ENCODE measurements at regions not wholly inside any gene's neighbourhood (a gene's known extent, or its start where the extent isn't known, plus 50 kb on each side); places are given as distances from the start of the nearest gene placed in this dataset.
A peak's percentile ranks its signal among the peaks of the same experiment; 100 is the strongest.

DNA sequence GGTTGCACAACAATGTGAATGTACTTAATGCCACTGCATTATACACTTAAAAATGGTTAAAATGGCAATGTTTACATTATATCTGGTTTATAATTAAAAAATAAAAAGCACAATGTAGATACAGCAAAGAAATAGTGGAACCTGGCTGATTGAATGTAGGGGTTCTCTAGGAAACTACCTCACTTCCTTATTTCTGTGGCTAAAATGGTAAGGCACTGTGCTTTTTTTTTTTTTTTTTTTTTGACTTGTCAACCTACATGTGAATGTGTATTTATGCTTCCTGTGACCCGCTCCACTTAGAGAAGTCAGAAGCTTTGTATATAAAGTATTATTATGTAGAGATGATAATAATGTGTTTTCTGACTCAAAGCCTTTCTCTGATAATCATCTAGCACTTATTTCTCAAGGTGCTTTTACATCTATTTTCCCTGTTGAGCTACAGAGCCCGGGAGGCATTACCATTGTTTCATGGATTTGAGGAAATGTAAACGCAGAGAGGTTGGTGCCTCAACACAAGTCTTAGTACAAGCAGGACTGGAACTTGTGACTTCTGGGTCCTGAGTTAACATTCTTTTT, 55.0 kb downstream of the SOX4 start:
- DNase-seq, result peak; percentile 13 to 30 (median 21)

DNA sequence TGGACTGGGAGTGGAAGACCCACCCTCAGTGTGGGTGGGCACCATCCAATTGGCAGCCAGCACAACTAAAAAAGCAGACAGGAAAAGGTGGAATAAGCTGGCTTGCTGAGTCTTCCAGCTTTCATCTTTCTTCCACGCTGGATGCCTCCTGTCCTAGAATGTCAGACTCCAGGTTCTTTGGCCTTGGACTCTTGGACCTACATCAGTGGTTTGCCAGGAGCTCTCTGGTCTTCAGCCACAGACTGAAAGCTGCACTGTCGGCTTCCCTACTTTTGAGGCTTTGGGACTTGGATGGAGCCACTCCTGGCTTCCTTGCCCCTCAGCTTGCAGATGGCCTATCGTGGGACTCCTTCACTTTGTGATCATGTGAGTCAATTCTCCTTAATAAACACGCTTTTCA, 59.8 kb downstream of the SOX4 start:
- no peak for DNase-seq

DNA sequence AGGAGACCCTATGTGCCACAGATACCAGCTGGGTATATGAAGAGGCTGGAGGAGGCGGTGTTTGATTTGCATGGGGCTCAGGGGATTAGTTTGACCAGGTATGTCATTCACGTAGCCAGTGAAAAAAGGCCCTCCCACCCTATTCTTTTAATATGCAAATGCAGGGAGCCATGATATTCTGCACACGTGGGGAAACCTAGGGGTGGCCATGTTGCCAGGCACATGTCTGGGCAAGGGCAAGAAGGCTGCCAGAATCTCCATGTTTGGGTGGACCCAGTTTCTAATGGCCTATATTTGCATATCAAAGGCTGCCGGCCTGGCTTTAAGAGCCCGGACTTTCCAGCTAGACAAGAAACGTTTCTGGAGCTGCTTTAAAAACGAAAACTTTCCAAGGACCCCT, 60.4 kb downstream of the SOX4 start:
- no peak for DNase-seq

DNA sequence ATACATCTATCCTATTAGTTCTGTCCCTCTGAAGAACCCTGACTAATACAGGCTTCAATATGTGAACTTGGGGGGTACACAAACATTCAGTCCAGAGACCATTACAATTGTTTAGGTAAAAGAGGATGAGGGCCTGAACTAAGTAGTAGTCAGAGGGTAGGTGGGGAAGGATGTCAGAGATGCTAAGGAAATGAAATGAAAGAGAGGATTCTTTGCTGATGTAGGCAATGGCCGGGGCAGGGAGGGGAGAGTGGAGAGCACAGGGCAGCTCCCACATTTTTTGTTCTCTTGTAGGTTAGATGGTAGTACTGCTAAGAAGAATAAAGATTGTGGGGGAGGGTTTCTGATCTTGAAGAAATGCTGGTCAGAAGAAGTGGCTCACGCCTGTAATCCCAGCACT, 60.8 kb downstream of the SOX4 start:
- DNase-seq, result no peak

DNA sequence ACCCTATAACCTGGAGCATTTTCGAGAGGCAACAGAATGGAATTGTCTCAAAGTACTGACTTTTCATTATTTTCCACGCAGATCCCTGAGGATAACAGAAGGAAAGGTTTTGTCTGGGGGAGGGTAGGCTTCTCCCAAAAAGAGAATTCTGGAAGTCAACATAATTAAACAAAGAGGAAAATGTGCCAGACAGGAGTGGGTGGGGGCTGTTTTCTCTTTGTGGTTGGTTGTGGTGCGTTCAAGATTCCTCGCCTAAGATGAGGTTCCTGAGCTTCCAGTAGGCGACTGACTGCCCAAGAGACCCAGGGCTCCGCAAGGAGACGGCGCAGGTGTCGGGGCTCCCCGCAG, 70.4 kb downstream of the SOX4 start:
- DNase-seq, result peak in 2 of 3 donors; percentile 6 to 7

DNA sequence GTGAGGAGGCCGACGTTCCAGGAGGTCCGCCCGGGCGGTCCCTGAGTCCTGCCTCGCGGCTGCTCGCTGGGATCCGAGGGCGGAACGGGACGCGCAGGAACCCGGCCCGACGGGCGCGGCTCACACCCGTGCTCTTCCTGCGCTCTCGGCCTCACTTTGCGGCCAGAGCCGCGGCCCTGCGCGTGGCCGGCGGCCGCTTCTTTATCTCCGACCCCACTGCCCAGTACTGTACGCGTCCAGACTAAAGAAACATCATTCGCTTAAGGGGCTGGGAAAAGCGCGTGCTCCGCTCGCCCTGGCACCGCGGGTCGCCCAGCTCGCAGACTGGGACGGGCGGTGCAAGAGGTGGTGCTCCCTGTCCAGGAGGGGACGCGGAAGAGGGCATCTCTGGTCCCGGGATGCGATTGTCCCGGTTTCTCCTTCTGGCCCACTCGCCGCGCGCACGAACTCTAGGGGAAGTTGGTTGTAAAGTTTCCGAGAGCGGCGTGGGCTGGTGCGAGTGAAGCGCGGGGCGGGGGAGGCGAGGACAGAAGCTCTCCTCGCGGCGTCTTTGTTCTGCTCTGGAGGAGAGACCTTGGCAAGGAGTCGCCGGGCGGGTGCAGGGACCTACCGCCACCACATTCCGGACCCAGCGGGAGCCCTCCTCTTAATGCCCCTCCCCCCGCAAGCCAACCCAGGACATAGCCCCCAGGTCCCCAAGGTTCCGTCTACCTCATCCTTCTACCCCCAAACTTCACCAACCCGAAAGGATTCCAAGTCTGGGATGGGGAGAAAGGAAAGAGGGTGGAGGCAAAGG, 71.0 kb downstream of the SOX4 start:
- peak; percentile 73 to 89 (median 78) for DNase-seq

DNA sequence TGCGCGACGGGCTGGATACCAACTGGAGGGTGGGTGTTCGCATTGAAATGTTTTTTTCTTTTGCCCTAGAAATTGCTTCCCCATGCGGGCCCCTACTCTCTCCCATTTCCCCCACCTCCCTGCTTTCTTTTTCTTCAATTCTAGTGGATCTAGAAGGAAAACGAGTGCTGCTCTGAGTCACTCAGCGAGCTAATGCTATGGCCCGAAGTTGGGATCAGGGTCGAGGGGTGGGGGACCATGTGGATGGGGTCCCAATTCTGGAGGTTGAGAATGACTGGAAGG, 71.5 kb downstream of the SOX4 start:
- DNase-seq, result peak in 2 of 3 donors; percentile 4 to 20

DNA sequence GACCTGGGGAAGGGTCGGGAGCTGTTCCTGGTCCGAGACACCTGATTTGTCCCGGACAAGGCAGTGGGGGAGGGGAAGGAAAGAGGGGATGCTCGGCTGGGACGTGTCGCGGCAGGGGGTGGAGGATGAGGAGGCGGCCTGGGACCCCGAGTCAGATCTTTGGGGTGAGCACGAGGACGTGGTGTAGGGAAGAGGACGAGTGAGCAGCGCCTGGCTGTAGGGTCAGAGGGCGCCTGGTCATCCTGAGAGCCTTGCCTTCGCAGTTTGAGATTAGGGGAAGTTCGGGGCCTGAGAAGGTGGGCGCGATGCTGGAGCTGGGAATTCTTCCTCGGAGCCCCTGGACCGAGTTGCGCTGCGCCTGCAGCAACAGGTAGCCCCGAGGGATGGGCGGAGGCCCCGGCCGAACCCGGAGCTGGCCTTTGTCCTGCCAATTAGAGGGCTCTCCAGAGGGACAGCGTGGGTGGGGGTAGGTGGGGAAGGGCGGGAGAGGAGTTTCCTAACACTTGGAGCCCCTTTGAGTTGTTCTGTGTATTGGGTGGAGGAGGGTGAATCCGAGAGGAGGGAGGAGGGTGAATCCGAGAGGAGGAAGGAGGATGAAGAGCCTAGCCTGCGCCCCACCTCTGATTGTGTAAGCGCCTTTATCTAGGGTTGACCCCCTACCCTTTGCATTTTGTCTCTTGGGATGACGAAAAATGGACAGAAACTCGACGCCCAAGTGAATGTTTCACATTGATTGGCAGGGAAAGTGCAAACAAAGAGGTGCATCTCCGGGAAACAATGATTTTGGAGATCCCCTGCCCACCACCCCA, 72.0 kb downstream of the SOX4 start:
- DNase-seq, result peak; percentile 37 to 68 (median 51)

DNA sequence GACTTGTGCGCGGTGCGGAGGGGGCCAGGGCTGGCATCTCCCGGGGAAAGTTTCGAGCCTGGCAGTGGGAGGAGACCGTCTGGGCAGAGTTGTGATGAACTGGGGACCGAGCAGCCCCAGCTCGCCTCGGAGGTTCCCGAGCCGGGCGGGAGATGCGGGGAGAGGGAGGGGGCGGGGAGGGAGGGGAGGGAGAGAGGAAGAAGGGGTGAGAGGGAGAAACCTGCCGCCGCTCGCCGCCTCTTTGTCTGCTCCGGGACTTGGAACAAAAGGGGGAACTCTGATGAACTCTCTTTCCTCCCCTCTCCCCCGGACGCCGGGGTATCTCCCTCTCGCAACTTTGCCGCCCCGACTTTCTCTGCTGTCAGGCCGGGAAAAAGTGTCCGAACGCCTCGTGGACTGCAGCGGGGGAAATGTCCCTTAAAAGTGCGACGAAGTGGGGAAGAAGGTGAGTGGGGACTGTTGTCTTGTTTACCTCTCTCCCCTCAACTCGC, 72.7 kb downstream of the SOX4 start:
- peak; percentile 57 to 87 (median 77) for DNase-seq

DNA sequence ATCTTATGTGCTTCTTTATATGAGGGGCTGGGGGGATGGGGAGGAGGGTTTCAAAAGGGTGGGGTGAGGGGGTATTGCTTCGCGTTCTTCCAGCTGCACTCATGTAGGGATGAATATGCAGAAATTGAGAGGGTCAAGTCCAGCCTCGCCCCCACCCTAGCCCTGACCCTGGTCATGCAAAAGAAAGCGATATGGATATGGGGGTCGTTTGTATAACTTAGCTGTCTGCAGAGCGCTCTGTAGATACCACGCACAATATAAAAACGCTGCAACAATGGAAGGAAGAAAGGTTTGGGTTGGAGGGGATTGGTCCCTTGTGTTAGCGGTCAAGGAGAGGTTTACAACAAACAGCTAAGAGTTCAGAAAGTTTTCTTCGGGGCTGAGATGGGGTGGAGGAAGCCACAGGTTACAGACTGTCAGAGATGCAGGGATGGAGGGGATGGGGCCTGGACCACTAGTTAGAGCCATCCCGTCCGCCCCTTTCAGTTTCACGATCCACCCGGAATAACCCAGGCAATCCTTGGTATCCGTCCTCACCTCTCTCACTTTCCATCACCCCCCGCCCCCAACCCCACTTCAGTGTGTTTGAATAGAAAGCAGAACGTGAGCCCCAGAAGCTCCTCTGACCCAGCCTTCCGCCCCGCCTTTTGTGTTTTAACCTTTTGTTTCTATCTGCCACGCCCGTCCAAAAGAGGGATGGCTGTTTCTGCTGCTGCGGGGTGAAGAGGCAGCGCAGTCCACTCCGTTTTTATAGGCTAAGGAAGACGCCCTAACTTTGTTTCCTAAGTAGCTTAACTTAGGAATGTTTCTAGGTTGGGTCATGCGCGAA, 73.5 kb downstream of the SOX4 start:
- peak in 2 of 3 donors; percentile 7 to 19 for DNase-seq

DNA sequence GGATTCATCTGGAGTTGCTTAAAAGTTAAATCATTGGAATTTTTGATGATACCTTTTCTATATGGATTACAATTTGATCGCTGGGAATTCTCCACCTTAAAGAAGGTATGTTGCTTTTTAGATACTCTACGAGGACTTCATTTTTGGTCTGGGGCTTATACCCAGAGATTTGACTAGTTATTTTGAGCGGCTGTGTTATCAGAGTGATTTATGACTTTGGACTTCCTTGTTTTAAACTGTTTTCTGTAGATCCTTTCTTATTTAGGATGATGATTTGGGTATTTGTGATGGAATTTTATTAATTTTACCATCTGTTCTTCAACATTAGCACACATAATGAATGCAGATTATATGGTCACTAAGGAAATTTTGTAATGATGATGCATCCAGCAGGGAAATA, 75.2 kb downstream of the SOX4 start:
- DNase-seq, result no peak

DNA sequence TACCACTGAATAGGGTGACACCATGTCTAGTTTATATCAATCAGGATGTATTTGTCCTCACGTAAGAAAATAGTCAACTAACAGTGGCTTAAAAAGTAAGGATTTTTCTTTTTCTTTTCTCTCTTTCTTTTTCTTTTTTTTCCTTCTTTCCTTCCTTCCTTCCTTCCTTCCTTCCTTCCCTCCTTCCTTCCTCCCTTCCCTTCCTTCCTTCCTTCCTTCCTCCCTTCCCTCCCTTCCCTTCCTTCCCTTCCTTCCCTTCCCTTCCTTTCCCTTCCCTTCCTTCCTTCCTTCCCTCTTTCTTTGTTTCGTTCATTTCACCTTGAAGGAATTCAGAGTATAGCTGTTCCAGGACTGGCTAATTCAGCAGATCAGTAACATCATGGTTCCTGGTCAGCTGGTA, 83.2 kb downstream of the SOX4 start:
- DNase-seq, result no peak

DNA sequence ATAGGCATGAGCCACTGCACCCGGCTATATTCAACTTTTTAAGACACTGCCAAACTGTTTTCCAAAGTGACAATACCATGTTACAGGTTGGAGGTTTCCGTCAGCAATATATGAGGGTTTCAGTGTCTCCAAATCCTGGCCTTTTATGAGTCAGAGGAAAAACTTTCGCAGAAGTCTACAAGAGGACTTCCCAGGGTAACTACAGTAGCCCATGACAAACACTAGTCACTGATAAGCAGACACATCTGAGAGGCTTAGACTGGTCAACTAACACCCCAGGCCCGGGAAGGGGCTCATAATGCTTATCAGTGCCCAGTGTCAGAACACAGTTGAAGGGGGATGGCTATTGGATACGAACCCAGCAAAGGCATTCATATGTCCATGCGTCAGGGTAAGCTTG, 85.4 kb downstream of the SOX4 start:
- DNase-seq, result no peak

DNA sequence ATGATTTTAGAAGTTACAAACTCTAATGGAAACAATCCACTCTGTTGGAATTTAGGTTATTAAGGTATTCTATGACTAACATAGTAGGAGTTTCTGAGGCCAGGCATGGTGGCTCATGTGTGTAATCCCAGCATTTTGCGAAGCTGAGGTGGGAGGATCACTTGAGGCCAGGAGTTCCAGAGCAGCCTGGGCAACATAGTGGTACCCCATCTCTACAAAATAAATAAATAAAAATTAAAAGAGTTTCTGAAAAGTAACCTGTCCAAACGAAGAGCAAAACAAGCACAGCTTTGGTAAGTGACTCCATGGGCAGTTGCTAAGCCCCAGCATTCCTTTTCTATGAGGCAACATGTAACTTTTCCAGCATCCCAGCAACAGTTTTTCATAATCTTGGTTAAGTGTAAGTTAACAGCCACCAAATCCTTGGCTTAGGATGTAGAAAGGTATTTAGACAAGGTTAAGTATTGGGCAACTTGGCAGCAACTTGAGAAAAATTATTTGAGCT, 86.3 kb downstream of the SOX4 start:
- no peak for DNase-seq

DNA sequence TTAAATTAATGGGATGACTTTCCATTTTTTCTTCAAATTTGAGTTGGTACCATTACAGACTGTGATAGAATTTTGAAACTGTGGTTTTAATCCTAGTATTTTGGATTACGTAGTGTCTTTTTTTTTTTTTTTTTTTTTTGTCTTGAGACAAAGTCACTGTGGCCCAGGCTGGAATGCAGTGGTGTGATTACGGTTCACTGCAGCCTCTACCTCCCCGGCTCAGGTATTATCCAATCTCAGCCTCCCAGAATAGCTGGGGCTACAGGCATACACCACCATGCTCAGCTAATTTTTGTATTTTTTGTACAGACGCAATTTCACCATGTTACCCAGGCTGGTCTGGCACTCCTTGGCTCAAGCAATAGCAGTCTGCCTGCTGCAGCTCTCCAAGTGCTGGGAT, 87.1 kb downstream of the SOX4 start:
- no peak for DNase-seq

DNA sequence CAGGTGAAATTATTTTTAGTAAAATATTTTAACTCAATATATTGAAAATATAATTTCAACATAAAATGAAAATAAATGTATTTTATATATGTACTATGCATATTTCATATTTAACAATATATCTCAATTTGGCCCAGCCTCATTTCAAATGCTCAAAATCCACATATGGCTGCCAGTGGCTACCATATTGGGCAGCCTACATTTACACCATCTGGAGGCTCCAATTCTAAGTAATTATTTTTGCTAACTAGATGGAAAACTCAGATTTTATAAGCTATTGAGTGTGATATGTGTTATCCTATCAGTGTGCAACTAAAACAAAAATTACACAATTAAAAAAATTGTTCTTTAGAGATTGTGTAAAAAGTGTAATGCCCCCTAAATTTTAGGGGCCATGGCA, 96.9 kb downstream of the SOX4 start:
- no peak for DNase-seq

DNA sequence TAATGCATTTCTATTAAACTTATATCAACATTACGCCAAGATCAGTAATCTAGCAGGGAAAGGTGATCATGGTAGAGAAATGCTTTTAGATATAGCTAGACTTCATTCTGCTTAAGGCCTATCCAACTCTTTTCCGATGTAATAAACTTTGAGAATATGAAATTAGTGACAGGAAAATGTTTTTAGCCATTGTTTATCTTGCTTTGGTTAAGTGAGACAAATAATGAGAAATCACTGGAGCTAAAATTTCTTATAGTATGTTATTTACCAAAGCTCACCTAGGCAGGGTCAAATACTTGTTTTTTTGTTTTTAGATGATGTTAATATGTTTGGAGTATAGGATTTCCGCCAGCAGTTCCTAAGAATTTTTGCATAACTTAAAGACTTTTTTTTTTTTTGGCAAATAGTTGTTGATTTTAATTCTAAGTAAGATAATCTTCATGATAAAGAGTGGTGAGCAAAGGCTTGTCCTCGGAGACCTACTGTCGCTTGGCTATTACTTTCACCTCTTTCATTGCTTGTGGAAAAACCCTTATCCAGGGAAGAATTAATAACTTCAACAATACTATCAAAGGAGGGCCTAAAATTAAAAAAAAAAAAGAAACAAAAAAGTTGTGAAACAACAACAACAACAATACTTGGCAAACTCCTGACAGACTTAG, 98.3 kb downstream of the SOX4 start:
- no peak for DNase-seq

DNA sequence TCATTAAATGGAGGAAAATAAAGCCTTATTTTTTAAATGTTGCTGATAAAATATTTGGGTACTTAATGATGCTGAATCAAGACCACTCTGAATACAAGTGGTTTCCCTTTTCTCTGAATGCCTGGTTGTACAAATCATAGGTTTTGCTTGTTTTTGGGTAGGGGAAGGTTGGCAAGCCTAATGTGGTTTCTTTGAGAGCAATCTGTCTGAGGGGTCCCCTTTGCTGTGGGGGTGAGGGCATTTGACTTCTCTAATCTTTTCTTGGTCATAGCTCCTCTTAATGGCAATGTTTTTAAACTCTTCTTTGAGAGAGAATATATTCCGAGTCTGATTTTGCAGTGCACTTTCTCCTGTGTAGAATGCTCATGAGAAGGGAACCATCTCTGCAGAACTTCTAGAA, 99.2 kb downstream of the SOX4 start:
- DNase-seq, result no peak

DNA sequence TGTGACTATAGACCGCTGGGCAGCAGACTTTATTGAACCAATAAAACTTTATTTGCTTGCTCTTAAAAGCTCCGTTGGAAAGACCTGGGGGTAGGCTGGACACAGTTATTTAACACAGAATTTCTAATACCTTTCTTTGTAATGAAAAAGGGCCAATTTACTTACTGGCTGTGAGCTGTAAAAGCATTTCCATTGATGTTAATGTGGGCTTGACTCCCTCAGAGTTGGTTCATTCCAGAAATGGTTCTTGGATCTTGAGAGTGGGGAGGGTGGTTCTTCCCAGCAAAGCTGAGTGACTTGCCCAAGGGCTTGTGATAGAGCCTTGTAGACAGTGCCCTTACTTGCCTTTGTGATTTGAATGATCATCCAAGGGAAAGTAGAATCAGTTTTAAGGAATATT, 100.6 kb downstream of the SOX4 start:
- no peak for DNase-seq

DNA sequence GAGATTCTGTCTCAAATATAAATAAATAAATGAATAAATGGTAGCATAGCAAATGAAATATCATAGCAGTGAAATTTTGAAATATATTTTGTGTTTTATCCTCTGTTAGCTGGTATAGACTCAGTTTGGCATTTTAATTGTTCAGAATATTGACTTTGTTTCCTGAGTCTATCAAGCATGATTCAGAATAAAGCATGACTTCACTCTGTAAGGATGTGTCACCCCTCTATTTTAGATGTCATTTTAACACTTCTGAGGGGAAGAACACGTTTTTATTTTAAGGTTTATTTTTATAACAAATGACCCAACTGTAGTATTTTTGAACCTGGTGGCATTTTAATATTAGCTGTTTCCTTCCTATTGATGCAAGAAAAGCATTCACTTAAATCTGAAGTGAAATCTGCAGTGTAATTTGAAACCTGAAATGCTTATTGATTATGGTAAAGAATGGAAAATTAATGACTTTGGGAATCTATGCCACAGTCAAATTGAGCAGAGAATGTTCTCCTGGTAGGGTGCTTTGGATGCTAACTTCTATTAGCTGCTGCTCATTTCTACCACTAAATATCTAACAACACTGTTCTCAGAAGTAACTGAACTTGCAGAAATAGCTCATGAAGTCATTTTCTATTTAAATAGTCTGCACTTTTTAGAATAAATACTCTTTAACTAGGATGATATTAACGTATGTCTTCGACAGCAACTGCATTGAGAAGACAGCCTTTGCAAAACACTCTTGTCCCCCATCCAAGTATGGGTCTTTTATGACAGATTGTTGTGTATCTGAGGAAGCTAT, 114.2 kb downstream of the SOX4 start:
- peak in 1 of 3 donors; percentile 6 for DNase-seq

DNA sequence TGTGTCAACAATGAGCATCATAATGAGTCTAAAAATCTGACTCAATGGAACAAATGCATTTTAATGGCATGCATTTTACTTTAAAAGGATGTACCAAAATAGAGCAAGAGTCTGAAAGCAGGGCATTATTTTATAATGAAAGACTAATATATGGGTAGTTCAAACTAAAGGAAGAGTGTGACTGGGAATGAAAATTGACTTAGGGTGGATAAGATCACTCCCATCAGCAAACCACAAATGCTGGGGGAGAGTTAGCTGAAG, 114.7 kb downstream of the SOX4 start:
- DNase-seq, result no peak

DNA sequence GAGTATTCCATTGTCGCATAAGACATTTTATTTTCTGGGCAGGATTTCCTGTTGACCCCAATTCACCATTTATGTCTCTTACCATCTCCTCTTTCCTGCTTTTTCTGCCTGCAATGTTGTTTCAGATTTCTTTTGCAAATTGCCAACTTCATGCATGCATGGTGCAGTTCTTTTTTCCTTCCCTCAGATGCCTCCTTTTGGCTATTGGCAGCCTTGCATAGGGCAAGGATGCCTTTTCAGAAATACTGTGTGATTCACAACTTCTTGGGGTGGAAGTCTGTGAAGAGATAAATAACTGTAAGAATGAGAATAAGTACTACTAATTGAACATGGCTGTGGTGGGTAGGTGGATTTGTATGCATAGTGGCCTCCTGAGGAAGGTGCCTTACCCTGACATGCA, 116.7 kb downstream of the SOX4 start:
- no peak for DNase-seq

All from suppressor macrophage treated with lipopolysaccharide for 1 hour (primary cell).